ENCODE measurements at regions not wholly inside any gene's neighbourhood (a gene's known extent, or its start where the extent isn't known, plus 50 kb on each side); places are given as distances from the start of the nearest gene placed in this dataset.

- Histone ChIP-seq H3K4me1 (ENCODE audit: low read length) (no peaks in the 10 kb centered on the region), H3K36me3 (replicated peaks; ENCODE audit: insufficient read depth, low read length) (no peaks in the 10 kb centered on the region), H3K27ac (ENCODE audit: low read length) (no peak overlapping the region), H3K9me2 (replicated peaks; ENCODE audit: insufficient read depth, low read length) (no peaks in the 10 kb centered on the region), H3K79me2 (ENCODE audit: low read length) (no peaks in the 10 kb centered on the region), H4K20me1 (ENCODE audit: insufficient read depth, low read length) (no peaks in the 10 kb centered on the region), H3K4me2 (ENCODE audit: low read depth, low read length) (no peak overlapping the region), H2AFZ (ENCODE audit: low read length) (no peak overlapping the region), H3K9me3 (replicated peaks; ENCODE audit: insufficient read depth, low read length) (no peaks in the 10 kb centered on the region), H3K27me3 (replicated peaks; ENCODE audit: insufficient read depth, low read length) (no peaks in the 10 kb centered on the region), H3F3A (ENCODE audit: insufficient read depth, low read length) (no peaks in the 10 kb centered on the region), H3K9ac (ENCODE audit: low read length) (no peak overlapping the region), H3K4me3 (ENCODE audit: low read length) (no peak overlapping the region)
- no peak for TF ChIP-seq CTCF (IDR thresholded peaks at IDR 0.05; ENCODE audit: low read length)
- TF ChIP-seq EZH2 (optimal IDR thresholded peaks at IDR 0.05; ENCODE audit: low read depth, low read length) = no peak
- TF ChIP-seq EZH2phosphoT487 (IDR thresholded peaks at IDR 0.05; ENCODE audit: low read length) = no peak
- DNase-seq = no peak
These were observed 289.6 kb downstream of the PPP1R3A start for GRCh38 chr7:113628948-113629847.

- H2AFZ ChIP-seq (ENCODE audit: low read length) = no peak overlapping the region
- no peak overlapping the region for H3K27ac ChIP-seq (ENCODE audit: low read length)
- no peaks in the 10 kb centered on the region for H3K79me2 ChIP-seq (ENCODE audit: low read length)
- H3K9me2 ChIP-seq (replicated peaks; ENCODE audit: insufficient read depth, low read length) = no peaks in the 10 kb centered on the region
- no peaks in the 10 kb centered on the region for H3K9me3 ChIP-seq (replicated peaks; ENCODE audit: insufficient read depth, low read length)
- TF ChIP-seq CTCF (IDR thresholded peaks at IDR 0.05; ENCODE audit: low read length) (no peak), EZH2phosphoT487 (IDR thresholded peaks at IDR 0.05; ENCODE audit: low read length) (no peak), EZH2 (optimal IDR thresholded peaks at IDR 0.05; ENCODE audit: low read depth, low read length) (no peak)
- H3K36me3 ChIP-seq (replicated peaks; ENCODE audit: insufficient read depth, low read length) = no peaks in the 10 kb centered on the region
- H3K4me1 ChIP-seq (ENCODE audit: low read length) = no peaks in the 10 kb centered on the region
- no peaks in the 10 kb centered on the region for H3K27me3 ChIP-seq (replicated peaks; ENCODE audit: insufficient read depth, low read length)
- H3K9ac ChIP-seq (ENCODE audit: low read length) = no peak overlapping the region
- no peak overlapping the region for H3K4me2 ChIP-seq (ENCODE audit: low read depth, low read length)
- H3F3A ChIP-seq (ENCODE audit: insufficient read depth, low read length) = no peaks in the 10 kb centered on the region
- H4K20me1 ChIP-seq (ENCODE audit: insufficient read depth, low read length) = no peaks in the 10 kb centered on the region
- DNase-seq = no peak
- no peak overlapping the region for H3K4me3 ChIP-seq (ENCODE audit: low read length)
These were observed 293.2 kb downstream of the PPP1R3A start for GRCh38 chr7:113625494-113626102.

- no peaks in the 10 kb centered on the region for H3K36me3 ChIP-seq (replicated peaks; ENCODE audit: insufficient read depth, low read length)
- no peak overlapping the region for H3K9ac ChIP-seq (ENCODE audit: low read length)
- H2AFZ ChIP-seq (ENCODE audit: low read length) = no peak overlapping the region
- no peak overlapping the region for H3K27ac ChIP-seq (ENCODE audit: low read length)
- H3K4me3 ChIP-seq (ENCODE audit: low read length) = no peak overlapping the region
- no peaks in the 10 kb centered on the region for H3K9me2 ChIP-seq (replicated peaks; ENCODE audit: insufficient read depth, low read length)
- H3K4me2 ChIP-seq (ENCODE audit: low read depth, low read length) = no peak overlapping the region
- TF ChIP-seq EZH2phosphoT487 (IDR thresholded peaks at IDR 0.05; ENCODE audit: low read length) (no peak), EZH2 (optimal IDR thresholded peaks at IDR 0.05; ENCODE audit: low read depth, low read length) (no peak), CTCF (IDR thresholded peaks at IDR 0.05; ENCODE audit: low read length) (no peak)
- no peaks in the 10 kb centered on the region for H3F3A ChIP-seq (ENCODE audit: insufficient read depth, low read length)
- no peaks in the 10 kb centered on the region for H3K27me3 ChIP-seq (replicated peaks; ENCODE audit: insufficient read depth, low read length)
- H3K9me3 ChIP-seq (replicated peaks; ENCODE audit: insufficient read depth, low read length) = no peaks in the 10 kb centered on the region
- no peaks in the 10 kb centered on the region for H4K20me1 ChIP-seq (ENCODE audit: insufficient read depth, low read length)
- no peak for DNase-seq
- H3K79me2 ChIP-seq (ENCODE audit: low read length) = no peaks in the 10 kb centered on the region
- no peaks in the 10 kb centered on the region for H3K4me1 ChIP-seq (ENCODE audit: low read length)
These were observed 296.0 kb downstream of the PPP1R3A start for GRCh38 chr7:113622796-113623195.
